Astrocyte (in vitro differentiated cells and primary cell): ENCODE measurements at regions not wholly inside any gene's neighbourhood (a gene's known extent, or its start where the extent isn't known, plus 50 kb on each side); places are given as distances from the start of the nearest gene placed in this dataset.

Source experiments
- CTCF ChIP-seq: IDR thresholded peaks from 2 replicates; pipeline ENCODE4 v1.5.1; 2011; ENCODE audit warnings: low read depth, mild to moderate bottlenecking, inconsistent platforms, low read length, moderate library complexity; ENCODE audit not compliant: insufficient read depth
- EZH2 ChIP-seq: IDR thresholded peaks from 2 replicates; pipeline ENCODE4 v1.6.1; 2012; ENCODE audit warnings: mild to moderate bottlenecking, low read length, inconsistent platforms; ENCODE audit not compliant: insufficient read depth

- TF ChIP-seq CTCF (no peak), EZH2 (no peak)
Observed at GRCh38 chr16:79756571-79756970, 156.0 kb upstream of the MAF start.
